ENCODE measurements at regions not wholly inside any gene's neighbourhood (a gene's known extent, or its start where the extent isn't known, plus 50 kb on each side); places are given as distances from the start of the nearest gene placed in this dataset.

DNA sequence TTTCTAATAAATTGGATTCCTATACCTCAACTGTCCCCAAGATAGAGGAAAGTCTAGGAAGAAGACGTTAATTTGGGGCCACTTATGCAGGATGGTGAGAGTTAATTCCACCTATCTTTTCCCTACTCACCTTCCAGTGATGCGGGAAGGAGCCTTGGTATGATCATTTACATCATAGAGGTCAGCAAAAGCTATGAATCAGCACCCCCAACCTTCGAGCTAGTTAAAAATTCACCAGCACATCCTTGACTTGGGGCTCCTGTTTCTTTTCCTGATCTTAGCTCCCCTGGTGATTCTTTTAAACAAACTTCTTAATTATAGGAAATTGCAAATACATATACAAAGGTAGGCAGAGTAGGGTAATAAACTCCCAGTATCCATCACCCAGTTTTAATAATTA lies 366.6 kb downstream of the SOX2 start:
- no peak for DNase-seq (ENCODE audit: low spot score)

DNA sequence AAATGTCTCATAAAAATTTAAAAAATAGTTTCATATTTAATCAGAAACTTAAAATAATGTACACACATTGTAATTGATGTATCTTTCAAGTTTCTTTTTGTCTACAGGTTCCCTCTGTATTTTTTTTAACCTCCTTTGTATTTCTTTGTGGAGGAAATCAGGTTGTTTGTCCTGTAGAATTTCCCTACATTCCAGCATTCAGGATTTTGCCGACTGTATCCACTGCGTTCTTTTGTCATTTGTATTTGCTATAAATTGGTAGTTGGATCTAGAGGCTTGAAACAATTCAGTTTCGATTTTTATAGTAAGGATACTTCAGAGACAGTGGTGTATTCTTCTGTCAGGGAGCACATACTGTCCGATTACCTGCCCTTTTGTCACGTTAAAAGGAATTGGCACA lies 367.2 kb downstream of the SOX2 start:
- DNase-seq (ENCODE audit: low spot score), result no peak

DNA sequence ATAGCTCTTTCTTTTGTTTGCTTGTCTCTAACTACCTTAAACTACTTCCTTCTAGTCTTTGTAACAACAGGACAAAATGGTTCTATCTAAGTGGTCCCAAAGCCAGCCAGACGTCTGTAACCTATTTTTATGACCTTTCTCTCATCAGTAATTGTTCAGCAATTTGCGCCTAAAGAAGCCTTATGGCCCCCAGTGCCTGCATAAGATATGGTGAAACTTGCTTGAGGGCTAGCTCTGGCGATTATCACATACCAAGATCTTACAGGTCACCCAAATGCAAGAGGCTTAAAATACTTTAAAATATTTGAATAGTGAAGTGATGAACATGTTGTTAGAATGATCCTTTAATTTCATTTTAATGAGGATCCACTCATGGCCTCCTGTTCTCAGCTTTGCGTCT lies 369.4 kb downstream of the SOX2 start:
- DNase-seq (ENCODE audit: low spot score), result no peak

DNA sequence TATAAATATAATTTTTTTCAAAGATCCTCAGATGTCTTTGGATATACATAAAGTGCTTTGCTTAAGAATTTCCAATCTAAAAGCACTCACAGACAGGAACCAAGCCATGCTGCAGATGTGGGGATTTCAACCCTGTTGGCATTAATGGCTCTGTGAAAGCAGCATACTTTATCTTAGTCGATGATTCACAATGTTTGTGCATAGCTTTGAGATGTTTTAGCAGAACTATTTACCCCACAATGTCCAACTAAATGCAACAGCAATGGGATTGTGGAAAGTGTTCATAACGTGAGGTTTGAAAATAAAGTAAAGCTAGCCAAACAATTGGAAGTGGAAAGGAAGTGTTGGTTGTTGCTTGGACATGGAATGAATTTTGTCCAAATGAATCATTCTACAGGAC lies 371.4 kb downstream of the SOX2 start:
- DNase-seq (ENCODE audit: low spot score), result no peak

DNA sequence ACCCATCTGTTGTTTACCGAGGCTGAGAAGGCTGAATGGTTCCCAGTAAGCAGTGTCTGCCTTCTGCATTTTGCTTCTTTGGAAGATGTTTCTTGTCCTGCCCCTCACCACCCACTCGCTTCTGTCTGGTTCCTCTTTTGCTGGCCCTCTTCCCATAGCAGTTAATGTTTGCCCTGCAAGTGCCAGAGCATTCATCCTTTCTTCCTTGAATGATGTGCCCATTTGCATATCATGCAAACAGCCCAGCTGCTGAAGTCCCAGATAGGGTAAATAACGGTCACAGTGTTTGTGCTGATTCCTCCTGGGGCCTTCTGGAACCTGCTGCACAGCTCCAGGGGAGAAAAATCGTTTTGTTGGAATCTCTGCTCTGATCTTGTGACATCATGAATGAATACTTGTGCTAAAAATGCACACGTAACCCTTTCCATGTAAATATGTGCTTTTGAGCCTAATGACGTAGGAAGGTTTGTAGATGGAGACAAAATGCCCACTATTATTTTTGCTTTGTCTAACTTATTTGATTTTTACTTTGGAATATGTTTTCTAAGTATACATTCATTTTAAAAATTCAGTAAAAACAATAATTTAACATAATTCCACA lies 381.0 kb downstream of the SOX2 start:
- DNase-seq (ENCODE audit: low spot score), result peak; percentile 87

DNA sequence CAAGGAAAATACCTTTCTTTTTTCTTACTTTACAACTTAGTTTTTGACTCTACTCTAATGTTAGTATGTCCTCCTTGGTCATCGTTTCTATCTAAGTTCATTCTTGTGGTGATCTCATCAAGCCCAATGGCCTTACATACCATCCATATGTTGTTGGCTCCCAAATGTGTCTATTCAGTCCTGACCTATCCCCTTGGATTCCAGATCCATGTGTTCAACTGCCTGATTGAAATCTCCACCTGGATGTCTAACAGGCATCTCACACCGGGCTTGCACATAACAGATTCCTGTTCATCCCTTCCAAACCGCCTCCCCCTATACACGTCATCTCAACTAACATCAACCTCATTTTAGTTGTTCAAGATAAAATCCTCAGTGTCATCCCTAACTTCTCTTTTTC lies 382.6 kb downstream of the SOX2 start:
- no peak for DNase-seq (ENCODE audit: low spot score)

DNA sequence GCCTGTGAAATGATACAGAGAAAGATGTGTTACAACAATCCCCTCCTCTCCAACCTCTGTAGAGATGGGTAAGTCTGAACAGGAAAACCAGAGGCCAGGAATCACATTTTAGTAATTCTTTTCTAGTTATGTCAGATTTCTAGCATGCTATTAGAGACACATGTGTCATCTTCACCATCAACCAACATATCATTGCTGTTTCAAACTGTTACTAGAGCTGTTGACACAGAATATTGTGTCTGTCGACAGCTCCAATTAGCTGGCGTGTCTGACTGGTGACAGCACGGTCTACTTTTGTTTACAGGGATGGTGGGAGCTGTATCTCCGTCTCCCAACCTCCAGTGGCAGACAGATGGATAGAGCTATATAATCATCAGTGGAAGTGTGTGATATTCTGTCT lies 393.2 kb downstream of the SOX2 start:
- DNase-seq (ENCODE audit: low spot score), result no peak

DNA sequence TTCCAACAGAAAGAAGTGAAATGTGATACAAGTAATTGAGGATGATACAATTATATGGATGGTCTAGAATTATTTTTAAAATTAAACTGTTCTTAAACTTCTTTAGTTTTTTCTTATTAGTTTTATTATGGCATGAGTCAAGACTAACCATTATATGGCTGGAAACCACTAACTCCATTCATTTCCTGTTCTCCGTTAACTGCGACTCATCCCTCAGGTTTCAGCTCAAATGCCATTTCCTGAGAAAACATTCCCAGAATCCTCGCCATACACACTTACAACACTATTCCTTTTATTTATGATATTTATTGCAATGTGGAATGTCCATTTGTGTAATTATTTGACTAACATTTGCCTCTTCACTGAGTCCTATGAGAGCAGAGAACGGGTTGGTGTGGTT lies 394.1 kb downstream of the SOX2 start:
- DNase-seq (ENCODE audit: low spot score), result no peak

DNA sequence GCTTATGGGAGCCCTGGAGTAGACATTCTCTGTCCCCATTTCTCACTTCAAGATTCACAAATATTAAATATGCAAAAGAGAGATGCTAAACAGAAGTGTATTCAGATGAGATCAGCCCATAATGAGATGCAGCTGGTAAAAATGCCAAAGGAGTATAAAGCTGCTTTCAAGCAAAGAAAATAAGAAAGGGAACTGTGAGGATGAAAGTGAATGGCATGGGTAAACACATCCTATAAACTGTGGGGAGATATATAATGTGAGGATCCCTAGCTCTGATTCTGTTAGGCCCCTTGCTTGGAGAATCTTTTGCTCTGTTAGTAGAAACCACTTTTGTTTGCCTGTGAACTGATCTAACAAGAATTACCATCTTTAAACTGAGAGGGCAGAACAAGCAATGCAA lies 396.6 kb downstream of the SOX2 start:
- DNase-seq (ENCODE audit: low spot score), result peak; percentile 22

DNA sequence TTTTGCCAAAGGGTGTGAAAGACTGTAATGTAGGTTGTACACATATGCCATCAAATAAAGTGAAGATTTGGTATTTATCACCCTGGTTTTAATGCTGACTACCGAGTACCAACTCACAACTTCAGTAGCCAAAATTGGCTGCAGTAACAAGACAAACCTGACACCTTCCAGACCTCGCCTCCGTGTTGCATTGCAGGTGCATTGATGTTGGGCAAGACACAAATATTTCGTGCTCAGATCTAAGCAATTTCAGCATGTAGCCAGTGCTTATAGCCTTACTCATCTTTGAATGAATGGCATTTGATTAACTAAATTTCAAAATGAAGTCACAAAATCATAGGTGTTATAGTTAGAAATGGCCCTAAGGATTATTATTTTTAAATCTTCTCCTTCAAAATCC lies 400.2 kb downstream of the SOX2 start:
- no peak for DNase-seq (ENCODE audit: low spot score)

DNA sequence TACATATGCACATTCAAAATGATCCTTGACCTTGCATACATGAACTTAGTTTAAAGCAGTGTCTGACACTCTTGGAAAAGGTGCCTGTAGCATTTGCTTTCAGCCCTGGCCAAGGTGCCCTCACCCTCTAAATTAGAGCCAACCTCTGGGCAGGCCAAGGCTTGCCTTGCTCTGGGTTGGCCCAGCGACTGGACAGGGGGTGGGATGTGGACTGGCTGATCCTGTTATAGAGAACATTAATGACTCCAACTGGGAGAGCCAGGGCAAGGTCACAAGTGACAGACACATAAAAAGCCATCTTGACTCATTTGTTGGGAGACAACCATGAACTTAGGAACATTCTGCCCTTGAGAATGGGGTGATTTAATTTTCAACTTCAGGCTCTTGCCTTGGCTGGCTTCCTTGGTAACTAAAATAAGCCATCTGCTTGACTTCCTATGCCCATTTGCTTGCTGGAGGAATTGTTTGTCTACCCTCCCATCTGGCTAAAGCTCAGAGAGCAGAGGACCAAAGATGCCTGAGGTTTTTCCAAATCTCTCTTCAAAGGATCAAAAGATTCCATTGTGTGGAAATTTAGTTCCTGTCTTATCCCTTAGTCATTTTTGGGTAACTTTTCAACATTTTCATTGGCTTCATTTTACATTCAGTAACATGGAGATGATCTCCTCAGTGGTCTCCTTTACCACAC lies 403.7 kb downstream of the SOX2 start:
- DNase-seq (ENCODE audit: low spot score), result no peak

DNA sequence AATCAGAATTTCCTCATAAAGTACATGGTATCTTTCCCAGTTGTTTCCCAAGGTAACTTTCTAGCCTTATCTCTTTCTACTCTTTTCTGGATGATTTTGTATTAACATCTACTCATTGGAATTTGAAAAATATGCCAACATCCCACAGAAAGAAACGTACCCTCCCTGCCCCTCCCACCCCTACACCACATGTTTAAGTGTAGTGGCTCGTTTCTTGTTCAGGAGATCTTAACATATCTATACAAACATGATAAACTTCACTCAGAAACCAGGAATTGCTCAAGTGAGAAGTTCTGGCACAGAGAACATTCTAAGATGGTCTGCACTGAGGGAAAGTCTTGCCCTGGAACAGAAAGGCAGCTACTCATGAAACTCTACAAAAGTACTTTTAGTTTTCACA lies 404.7 kb downstream of the SOX2 start:
- DNase-seq (ENCODE audit: low spot score), result no peak

DNA sequence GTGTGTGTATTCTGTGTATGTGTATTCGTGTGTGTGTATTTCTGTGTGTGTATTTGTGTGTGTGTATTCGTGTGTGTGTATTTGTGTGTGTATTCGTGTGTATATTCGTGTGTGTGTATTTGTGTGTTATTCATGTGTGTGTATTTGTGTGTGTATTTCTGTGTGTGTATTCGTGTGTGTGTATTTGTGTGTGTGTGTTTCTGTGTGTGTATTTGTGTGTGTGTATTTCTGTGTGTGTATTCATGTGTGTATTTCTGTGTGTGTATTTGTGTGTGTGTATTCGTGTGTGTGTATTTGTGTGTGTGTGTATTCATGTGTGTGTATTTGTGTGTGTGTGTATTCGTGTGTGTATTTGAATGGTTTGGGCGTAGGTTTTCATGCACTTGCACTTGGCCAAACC lies 405.4 kb downstream of the SOX2 start:
- no peak for DNase-seq (ENCODE audit: low spot score)

DNA sequence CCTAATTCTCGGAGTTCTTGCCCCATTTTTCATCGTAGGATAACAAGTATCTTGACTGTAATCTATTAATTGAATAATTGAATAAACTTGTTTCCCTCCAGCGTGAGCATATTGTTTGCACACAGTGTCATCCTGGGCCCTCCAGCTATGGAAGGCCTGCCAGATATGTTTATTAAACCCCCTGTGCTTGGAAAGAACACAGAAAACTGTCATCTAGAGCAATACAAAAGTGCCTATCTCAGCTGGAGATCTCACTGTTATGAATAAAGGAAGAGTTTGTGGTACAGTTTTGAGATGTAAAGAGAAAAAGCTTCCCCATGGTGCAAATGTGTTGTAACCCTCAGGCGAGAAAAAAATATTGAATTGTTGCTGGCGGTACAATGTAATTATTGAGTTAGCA lies 405.9 kb downstream of the SOX2 start:
- DNase-seq (ENCODE audit: low spot score), result no peak

DNA sequence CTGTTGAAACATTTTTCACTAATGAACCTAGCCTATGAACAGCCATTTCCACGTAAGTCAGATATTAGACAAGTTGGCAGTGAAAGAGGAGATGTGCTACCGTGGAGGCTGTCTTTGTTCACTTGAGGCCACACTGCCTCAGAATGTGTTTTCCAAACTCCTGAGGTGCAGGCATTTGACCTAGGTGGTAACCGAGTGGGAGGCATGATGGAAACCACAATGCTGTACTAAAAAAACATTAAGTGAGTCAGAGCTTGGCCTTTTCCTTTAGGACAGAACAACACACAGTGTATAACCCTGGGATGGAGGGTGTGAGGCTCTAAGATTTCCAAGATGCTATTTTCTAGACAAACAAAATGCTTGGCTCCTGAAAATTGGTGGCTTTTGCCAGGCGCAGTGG lies 406.3 kb downstream of the SOX2 start:
- DNase-seq (ENCODE audit: low spot score), result no peak

DNA sequence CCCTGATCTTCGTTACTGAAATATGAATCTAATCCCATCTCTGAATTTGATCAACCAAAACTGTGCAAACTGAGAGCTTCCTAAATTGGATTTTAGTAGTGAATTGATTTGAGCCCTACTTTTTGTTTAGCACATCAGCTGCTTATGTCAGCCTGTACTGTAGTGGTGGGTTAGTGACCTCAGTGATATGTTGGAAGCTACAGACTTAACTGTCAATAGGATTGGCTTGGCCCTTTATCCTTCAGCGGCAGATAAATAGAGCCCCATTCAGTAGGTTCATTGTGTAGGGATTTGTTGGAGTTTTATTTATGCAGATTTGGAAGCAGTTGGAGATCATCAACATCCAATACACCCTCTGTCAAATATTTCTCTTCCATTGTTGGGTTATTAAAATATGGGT lies 409.7 kb downstream of the SOX2 start:
- peak; percentile 11 for DNase-seq (ENCODE audit: low spot score)

DNA sequence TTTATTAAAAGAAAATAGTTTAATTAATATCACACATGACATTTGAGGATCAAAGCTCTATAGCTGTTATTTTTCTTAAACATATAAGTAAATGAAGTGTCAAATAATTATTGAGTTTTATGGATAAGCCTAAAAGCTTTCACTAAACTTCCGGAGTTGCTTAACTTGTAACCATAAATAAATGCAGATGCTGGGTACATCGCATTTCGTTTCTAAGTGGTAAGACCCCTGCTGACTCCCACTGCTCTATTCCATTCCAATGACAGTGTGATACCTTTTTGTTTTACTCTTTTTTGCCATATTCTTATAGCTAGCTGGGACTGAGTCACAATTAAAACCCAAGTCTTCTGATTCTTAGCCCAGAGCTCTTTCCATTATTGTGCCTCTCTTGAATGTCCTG lies 411.1 kb downstream of the SOX2 start:
- no peak for DNase-seq (ENCODE audit: low spot score)

DNA sequence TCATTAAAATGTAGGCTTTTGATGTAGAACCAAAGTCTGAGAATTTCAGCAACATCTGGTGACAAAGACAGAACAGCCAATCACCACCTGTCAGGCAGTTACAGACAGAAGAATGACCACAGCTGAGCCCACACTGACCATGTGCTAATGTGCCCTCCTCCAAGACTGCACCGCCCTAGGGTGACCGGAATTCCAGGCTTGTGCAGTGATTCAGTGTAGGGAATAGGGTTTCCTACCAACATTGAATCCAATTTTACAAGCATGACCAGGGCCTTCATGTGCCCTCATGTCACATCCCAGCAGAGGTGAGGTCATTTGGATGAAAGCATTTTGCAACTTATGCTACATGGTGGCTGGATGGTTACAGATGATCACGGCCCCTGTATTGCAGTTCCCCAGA lies 412.5 kb downstream of the SOX2 start:
- DNase-seq (ENCODE audit: low spot score), result no peak

DNA sequence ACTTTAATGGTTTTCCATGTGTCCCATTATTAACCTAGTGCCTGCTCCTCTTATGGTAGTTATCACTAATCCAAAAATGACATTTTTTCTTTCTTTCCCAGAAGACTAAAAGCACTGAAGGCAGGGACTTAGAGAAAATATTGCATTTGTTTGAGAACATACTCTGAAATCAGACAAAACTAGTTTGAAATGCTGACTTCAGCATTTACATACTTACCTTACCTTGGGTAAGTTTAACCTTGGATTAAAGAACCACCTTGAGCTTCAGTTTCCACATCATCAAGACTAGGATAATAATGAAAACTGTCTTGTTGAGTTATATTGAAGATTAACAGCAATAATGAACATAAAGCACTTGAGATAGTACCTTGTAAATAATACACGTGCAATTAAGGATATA lies 413.0 kb downstream of the SOX2 start:
- DNase-seq (ENCODE audit: low spot score), result no peak

DNA sequence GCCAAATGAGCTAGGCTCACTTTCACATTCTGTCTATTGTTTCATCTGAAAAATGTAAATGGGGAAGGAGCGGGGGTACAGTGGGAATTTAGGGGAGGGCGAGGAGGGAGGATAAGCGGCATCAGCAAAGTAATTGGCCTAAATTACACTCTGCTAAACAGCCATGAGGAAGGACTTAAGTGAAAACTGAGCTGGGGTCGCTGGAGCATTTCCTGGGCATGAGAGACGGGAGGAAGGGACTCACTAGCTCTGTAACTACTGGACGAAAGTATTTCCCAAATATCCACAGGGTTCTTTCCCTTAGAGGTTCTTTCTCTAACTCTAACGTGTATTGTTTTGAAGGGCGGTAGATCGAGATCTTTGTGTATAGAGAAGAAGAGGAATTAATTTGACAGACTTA lies 418.0 kb downstream of the SOX2 start:
- DNase-seq (ENCODE audit: low spot score), result no peak

DNA sequence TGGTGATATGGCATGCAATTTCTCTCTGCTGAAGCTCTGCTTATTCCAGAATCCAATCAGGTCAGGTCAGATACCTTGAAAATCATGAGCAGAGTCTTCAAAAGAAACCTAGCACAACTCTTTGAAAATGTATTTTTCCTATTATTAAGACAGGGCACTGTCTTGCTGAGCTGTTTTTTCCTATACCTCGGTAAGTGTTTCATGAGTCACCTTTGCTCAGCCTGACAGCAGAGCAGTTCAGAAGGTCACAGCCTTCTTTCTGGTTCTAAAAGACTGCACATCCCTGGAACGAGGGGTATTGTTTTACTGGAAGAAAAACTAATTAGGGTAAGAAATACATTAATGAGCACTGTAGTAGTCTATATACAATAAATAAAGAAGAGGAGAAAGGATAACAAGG lies 422.0 kb downstream of the SOX2 start:
- no peak for DNase-seq (ENCODE audit: low spot score)

DNA sequence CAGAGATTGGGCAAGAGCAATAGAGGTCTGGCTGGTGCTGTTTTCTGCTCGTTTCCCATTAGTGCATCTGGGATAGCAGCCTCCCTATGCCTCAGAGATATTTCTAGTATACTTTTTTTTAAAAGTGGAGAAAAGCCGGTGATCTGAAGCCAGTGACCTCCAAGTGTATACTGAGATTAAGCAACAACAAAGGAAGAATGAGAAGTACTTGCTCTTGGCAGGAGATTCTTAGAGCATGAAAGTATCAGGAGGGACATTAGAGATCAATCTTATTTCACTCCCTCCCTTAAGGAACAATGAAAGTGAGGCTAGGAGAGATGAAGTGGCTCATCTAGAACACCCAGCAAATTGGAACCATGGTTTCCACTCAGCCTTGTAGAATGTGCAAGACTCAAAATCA lies 423.3 kb downstream of the SOX2 start:
- DNase-seq (ENCODE audit: low spot score), result no peak

DNA sequence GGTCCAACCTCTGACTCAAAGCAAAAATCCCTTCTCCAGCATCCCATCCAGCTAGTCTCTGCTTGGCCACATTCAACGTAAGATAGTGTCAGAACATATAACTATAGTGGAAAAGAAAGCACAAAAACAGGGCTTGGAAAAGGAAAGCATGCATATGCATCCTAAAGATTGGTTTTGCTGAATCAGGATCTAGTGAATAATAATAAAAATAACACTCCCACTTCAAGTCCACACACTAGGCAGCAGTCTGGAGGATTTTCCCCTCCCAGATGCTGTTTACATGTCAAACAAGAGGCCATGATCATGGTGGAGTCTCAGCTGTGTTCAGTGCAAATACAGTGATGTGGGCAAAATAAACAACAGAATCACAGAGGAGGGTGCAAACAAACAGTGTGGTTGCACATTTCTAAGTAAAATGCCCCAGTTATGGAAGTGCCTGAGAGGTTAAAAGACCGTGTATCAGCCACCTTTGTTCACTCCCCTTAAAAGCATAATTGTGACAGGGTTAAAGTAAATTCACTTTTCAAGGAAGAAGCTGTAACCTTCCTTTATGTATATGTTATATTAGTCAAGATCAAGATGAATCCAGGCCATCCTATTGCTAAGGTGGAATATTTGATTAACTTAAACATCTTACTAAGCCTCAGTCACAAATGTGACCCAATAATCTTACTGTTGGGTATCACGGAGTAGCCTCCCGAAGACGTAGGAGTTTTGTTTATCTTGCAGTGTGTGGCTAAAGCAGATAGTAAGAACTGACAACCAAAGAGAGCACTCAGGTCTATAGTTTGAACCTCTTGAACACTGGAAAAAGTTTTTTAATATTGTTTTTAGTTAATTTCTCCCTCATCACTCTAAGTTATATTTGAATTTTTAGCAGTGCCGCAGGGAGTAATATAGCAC lies 424.5 kb downstream of the SOX2 start:
- no peak for DNase-seq (ENCODE audit: low spot score)

Data from Ammon's horn (tissue), 1 donor.